ENCODE measurements at regions not wholly inside any gene's neighbourhood (a gene's known extent, or its start where the extent isn't known, plus 50 kb on each side); places are given as distances from the start of the nearest gene placed in this dataset.

GRCh38 chr18:59959606-59960005, 59.8 kb downstream of the PMAIP1 start:
- no peaks in the 10 kb centered on the region for H3K79me2 ChIP-seq (ENCODE audit: insufficient read depth, low read length)
- no TSS peak for BruUV-seq (replicated peaks)
- H2AFZ ChIP-seq (ENCODE audit: low read length), result no peak overlapping the region
- ATAC-seq (no peak), FAIRE-seq (no peak), DNase-seq (ENCODE audit: low spot score) (no peak)
- H3K4me3 ChIP-seq (replicated peaks in 1 of 3; ENCODE audit: insufficient read depth in 1 of 3, low read depth in 2 of 3, low read length in 3 of 3), result no peak overlapping the region
- in situ Hi-C loops (cut with HindIII; ENCODE audit: extremely low pct_ligation_motif_present, low pct_unique_long_range_greater_than_20kb), result no loop called here
- intact Hi-C loops (cut with micrococcal nuclease; ENCODE audit: unreplicated experiment), result no loop called here
- CTCF ChIA-PET (ENCODE audit: low intra/inter-chr PET ratio, low total read pairs), result no interaction called here
- no peaks in the 10 kb centered on the region for H4K20me1 ChIP-seq (ENCODE audit: insufficient read depth, low read length)
- POLR2A ChIA-PET, result no interaction called here
- H3K36me3 ChIP-seq (replicated peaks in 1 of 2; ENCODE audit: control insufficient read depth in 1 of 2, insufficient read depth in 2 of 2, low read length in 2 of 2), result no peaks in the 10 kb centered on the region
- H3K9me3 ChIP-seq (ENCODE audit: low read length), result no peaks in the 10 kb centered on the region
- WGBS (ENCODE audit: low lambda C conversion rate), result 0% methylated on average over 2 of the region's 2 CpGs
- H3K4me1 ChIP-seq (ENCODE audit: insufficient read depth, low read length), result no peaks in the 10 kb centered on the region
- no peak overlapping the region for H3K4me2 ChIP-seq (ENCODE audit: low read depth, low read length)
- H3K27me3 ChIP-seq (ENCODE audit: control insufficient read depth in 1 of 2, insufficient read depth in 2 of 2, low read length in 2 of 2), result no peaks in the 10 kb centered on the region; a peak in 1 of 5 replicates
- no peak overlapping the region for H3K27ac ChIP-seq (ENCODE audit: extremely low read length, insufficient read depth, low read length)
- no peak overlapping the region for H3K9ac ChIP-seq (ENCODE audit: insufficient read depth, low read depth, low read length)
- TF ChIP-seq ISX (CRISPR knock-in tag; conservative IDR thresholded peaks at IDR 0.05), result no peak
- no peak for TF ChIP-seq RNF219 (CRISPR knock-in tag; IDR thresholded peaks at IDR 0.05)
- no peak for TF ChIP-seq NCOA2 (CRISPR knock-in tag; IDR thresholded peaks at IDR 0.05)

- no peaks in the 10 kb centered on the region; a peak in 1 of 5 replicates for H3K27me3 ChIP-seq (ENCODE audit: control insufficient read depth in 1 of 2, insufficient read depth in 2 of 2, low read length in 2 of 2)
- no peaks in the 10 kb centered on the region for H3K36me3 ChIP-seq (replicated peaks in 1 of 2; ENCODE audit: control insufficient read depth in 1 of 2, insufficient read depth in 2 of 2, low read length in 2 of 2)
- ATAC-seq (no peak), FAIRE-seq (no peak), DNase-seq (ENCODE audit: low spot score) (no peak)
- no peaks in the 10 kb centered on the region for H3K79me2 ChIP-seq (ENCODE audit: insufficient read depth, low read length)
- ChIA-PET POLR2A (no interaction called here), CTCF (ENCODE audit: low intra/inter-chr PET ratio, low total read pairs) (no interaction called here)
- H3K4me1 ChIP-seq (ENCODE audit: insufficient read depth, low read length), result no peaks in the 10 kb centered on the region
- no peak overlapping the region for H3K4me3 ChIP-seq (replicated peaks in 1 of 3; ENCODE audit: insufficient read depth in 1 of 3, low read depth in 2 of 3, low read length in 3 of 3)
- intact Hi-C loops (cut with micrococcal nuclease; ENCODE audit: unreplicated experiment), result no loop called here
- H3K4me2 ChIP-seq (ENCODE audit: low read depth, low read length), result no peak overlapping the region
- no peaks in the 10 kb centered on the region for H3K9me3 ChIP-seq (ENCODE audit: low read length)
- H3K27ac ChIP-seq (ENCODE audit: extremely low read length, insufficient read depth, low read length), result no peak overlapping the region
- BruUV-seq (replicated peaks), result no TSS peak
- H2AFZ ChIP-seq (ENCODE audit: low read length), result no peak overlapping the region
- H3K9ac ChIP-seq (ENCODE audit: insufficient read depth, low read depth, low read length), result no peak overlapping the region
- in situ Hi-C loops (cut with HindIII; ENCODE audit: extremely low pct_ligation_motif_present, low pct_unique_long_range_greater_than_20kb), result no loop called here
- 42% methylated on average over 3 of the region's 3 CpGs for WGBS (ENCODE audit: low lambda C conversion rate)
- no peaks in the 10 kb centered on the region for H4K20me1 ChIP-seq (ENCODE audit: insufficient read depth, low read length)
- TF ChIP-seq HDAC6 (IDR thresholded peaks at IDR 0.05; ENCODE audit: low read depth, low read length), result no peak
- TF ChIP-seq HIVEP1 (CRISPR knock-in tag; IDR thresholded peaks at IDR 0.05), result no peak
- no peak for TF ChIP-seq REXO4 (CRISPR knock-in tag; IDR thresholded peaks at IDR 0.05; ENCODE audit: borderline replicate concordance)
- no peak for TF ChIP-seq NCOR1 (IDR thresholded peaks at IDR 0.05; ENCODE audit: borderline replicate concordance, low read length)
- TF ChIP-seq ZXDC (CRISPR knock-in tag; IDR thresholded peaks at IDR 0.05), result no peak
- no peak for TF ChIP-seq THAP8 (CRISPR knock-in tag; IDR thresholded peaks at IDR 0.05; ENCODE audit: borderline replicate concordance)
- TF ChIP-seq ZBTB4 (CRISPR knock-in tag; IDR thresholded peaks at IDR 0.05; ENCODE audit: borderline replicate concordance), result no peak
Observed at GRCh38 chr18:59959073-59959472, 59.3 kb downstream of the PMAIP1 start.
